ENCODE measurements at regions not wholly inside any gene's neighbourhood (a gene's known extent, or its start where the extent isn't known, plus 50 kb on each side); places are given as distances from the start of the nearest gene placed in this dataset.

DNA sequence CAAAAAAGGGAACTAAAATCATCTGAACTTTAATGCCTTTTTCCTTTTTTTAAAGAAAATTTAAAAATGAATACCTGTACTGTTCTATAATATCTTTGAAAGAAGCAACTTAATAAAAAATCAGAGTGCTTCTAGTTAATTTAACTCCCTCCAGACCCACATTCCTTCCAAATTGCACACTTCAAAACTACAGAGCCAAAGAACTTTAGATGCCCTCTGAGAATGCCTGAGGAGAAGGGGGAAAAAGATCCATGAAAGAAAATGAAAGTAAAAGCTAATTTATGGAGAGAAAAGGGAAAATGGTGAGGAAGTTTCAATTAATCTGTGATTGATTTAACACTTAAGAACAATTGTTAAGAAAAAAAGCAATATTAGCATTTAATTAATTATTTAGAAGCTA, 1141.6 kb downstream of the IGSF11 start:
- no peak for DNase-seq (ENCODE audit: low read depth in 3 of 3, low spot score in 2 of 3)

DNA sequence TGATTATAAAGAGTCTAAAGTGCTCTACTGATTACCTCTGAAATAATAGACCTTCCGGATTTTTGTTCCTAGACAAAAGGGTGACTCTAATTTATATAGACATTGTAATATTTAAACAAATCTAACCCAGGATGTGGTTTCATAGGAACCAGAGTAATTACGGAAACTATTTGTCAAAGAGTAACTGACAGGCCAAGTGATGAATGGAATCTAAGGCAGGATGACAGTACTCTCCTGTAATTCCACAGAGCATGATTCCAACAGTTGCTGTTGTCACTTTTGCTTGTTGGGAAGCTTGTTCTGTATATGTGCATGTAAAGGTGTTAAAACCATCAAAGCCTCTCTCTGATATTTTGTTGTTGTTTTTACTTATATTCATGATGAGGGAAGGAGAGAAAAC, 1141.0 kb downstream of the IGSF11 start:
- DNase-seq (ENCODE audit: low read depth in 3 of 3, low spot score in 2 of 3): no peak

DNA sequence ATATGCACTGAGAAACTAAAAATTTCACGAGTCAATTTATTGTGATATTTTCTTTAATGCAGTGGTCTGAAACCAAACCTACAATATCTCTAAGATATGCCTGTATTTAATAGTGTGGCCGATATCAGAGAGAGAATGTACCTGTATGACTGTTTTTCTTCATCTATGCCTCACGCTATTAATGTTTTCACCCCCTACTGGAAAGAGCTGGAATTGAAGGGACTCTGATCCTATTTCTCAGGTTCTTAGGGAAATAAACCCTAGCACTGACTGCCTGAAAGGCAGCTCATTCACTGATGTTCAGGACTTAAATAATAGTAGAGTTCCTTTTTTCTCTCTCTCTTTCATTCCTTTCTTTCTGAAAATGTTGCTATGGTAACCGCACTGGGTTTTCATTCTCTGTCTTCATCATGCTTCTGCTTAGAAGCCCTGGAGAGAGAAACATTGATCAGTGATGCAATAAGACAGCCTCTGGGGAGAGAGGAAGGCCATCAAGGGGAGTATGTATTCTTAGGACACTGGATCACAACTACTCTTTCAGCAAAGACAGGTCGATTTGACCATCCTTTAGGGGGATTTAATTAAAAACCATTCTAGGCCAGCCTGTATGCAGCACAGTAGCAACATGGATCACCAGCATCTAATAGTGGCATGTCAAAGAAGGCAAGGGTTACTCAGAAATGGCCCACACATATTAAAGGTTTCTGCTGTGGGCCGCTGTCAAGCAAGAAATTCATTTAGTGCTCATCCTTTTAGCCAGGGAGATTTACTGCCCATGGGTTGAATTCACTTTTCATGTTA, 1135.7 kb downstream of the IGSF11 start:
- DNase-seq (ENCODE audit: low read depth in 3 of 3, low spot score in 2 of 3): no peak

DNA sequence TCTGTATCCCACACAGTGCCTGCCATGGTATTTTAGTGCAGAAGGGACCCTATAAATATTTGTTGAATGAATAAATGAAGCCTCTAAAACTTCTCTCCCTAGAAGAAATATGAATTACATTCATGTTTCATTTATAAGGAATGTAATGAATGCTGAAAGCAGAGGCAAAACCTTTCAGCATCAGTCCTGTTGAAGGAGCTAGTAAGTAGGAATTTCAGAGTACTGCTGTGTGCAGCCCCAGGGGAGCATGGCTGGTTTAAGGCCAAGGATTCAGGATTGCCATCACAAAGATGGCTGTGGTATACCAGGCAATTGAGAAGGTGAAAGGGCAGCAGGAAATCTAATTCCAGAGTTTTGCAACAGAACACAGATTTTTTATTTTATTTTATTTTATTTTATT, 1131.4 kb downstream of the IGSF11 start:
- DNase-seq (ENCODE audit: low read depth in 3 of 3, low spot score in 2 of 3): no peak

DNA sequence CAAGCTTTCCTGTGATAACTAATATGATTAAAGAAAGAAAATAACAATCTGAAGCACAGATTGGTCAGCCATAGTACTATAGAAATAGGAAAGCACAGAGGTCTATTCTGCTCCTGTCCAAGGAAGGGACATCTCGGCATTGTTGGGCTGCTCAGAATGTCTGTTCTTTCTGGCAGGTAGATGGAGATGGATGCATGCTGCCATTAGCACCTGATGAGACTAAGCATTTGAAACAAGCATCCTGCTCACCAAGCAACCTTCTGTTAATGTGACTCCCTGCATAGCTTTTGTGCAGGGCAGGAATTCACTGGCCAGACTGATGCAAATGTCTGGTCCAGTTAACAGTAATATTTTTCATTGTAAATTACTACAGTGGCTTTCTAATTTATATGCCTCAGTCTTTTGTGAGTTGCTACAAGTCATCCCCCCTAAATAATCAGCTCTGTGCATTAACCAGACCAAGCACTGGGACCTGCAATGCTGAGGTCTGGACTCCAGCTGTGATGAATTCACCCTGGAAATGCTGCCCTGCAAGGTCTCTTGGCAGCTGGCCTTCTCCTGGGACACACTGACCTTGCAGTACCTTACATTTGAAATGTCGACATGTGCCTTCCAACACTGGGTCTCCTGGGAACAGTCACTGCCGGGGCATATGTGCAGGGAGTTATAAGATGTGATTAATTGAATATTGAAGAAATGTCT, 1123.7 kb downstream of the IGSF11 start:
- DNase-seq (ENCODE audit: low read depth in 3 of 3, low spot score in 2 of 3): no peak

DNA sequence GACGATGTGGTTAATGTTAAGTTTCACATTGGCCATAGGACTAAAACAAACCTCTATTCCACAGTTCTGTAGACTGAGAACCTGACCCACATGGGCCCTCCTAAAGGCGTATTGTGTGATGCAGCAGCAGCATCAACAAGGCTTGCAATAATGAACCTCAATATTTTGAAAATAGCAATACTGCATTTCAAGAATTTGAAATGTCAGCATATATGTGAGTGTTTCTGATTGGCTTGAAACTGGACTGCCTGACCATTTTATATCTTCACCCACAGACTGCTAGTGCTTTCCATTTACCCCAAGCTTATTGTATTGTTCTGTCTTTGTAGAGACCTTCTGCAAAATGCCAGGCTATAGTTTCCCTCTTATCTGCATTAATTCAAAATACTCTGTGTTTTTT, 1122.3 kb downstream of the IGSF11 start:
- DNase-seq (ENCODE audit: low read depth in 3 of 3, low spot score in 2 of 3): no peak

DNA sequence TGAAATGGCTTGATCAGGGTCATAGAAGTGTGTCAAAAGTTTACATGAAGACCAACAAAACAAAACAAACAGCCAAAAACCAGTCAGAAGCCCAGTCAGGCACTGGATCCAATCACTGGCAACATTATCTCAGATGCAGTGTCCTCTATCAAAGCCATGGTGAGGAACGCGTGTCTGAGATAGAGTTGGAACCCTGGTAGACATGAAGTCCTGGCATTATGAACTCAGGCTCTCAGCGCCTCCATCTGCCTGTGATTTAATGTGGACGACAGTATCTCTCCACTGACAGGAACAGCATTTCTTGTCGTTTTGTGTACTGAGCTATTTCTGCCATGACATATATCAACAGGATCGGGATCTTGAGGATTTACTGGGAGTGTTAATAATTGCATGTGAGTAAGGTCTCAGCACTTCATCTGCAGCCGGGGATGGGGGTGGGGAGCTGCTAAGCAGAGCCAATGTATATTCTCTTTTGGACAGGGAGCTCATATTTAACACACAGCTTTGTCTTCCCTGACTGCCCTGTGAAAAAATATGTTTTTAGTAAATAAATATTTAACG, 1120.0 kb downstream of the IGSF11 start:
- DNase-seq (ENCODE audit: low read depth in 3 of 3, low spot score in 2 of 3): no peak

DNA sequence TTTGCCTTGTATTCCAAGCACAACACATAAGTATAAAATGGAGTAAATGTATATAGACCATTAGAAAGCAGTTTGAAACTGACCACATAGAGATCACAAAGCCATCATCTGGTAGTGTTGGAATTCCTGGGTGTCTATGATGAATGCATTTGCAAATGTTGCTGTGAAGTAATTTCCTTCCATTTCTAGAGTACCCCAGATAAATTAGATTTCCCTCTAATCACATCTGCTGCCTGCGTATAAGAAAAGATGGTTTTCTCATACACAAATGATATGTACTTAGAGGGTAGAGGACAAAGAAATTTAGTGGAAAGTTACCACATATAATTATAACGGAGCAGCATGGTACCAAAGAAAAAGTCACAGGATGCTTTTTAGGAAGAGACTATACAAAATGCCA, 1117.8 kb downstream of the IGSF11 start:
- DNase-seq (ENCODE audit: low read depth in 3 of 3, low spot score in 2 of 3): no peak

DNA sequence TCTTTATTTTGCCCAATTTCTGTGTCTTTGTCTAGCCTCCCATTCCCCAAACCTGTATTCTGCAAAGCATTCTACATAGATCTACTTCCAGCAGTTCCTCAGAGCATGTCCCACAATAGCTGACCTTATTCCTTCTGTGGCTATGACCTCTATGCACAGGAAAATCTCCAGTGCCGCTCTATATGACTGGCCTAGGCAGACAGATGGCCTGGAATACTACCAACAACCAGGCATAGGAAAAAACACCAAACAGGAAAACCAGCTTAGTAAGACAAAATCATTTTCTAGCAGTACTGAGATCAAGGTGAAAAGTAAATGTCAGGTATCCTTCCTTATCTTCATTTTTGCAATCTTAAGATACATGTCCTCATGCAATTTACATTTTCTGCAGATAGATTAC, 1115.0 kb downstream of the IGSF11 start:
- DNase-seq (ENCODE audit: low read depth in 3 of 3, low spot score in 2 of 3): no peak

DNA sequence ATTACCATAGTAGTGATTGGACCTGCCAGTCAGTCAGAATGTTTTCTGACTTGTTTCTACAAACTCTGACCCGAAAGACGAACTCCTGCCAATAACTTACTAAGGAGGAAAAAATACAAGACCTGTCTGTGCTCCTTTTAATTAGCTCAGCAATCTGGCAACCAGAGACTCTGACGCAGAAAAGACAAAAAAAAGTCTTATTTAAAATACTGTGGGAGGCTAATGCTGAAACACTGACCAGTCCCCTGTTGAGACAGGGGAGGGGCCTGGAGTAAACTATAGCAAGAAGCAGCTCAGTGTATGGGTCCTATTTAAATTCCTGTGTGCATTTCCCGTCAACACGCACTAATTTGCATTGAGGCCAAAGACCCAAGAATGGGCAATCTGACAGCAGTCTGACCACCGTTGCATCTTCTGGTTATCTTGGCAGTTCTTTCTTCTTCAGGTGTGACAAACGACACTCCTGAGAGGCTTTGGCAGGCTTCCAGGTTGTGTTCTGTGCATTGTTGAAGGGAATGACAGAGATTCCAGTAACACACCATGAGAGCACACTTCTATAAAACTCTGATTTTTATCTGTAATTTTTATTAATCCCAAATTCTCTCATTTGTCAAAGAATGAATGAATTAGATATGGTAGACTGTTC, 1114.3 kb downstream of the IGSF11 start:
- no peak for DNase-seq (ENCODE audit: low read depth in 3 of 3, low spot score in 2 of 3)

DNA sequence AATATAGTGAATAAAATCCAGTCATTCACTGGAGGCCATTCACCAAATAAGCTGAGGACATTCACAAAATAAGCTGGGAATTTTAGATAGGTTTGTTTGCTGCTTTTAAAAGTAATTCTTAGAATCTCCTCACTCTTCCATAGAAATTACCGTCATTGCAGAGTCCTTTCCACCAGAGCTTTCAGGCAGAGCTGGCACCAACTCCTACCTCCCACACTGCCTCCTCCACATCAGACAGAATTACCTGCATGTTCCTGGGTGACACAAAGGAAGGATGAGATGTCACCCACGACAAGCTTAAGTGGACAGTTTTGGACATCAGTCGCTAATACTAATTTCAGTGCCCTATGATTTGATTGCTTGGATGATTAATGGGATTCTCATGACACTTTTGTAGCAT, 1113.2 kb downstream of the IGSF11 start:
- no peak for DNase-seq (ENCODE audit: low read depth in 3 of 3, low spot score in 2 of 3)

DNA sequence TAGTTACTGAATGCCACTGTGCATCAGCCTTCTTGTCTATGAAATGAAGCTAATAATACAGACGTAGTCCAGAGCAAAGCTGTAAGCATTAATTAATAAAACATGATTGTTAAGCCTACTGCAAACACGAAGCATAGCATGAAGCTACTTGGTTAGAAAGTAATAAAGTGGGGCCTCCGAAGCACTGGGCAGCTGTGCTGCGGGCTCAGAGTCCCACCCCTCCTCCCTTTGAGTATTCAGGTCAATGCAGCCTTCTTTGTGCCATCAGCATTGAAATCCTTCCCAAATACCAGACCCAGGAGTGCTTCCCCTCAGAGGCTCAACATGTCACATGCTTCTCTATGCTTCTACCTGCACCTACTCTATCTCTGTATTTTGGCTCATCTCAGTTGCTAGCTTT, 1112.6 kb downstream of the IGSF11 start:
- DNase-seq (ENCODE audit: low read depth in 3 of 3, low spot score in 2 of 3): no peak

DNA sequence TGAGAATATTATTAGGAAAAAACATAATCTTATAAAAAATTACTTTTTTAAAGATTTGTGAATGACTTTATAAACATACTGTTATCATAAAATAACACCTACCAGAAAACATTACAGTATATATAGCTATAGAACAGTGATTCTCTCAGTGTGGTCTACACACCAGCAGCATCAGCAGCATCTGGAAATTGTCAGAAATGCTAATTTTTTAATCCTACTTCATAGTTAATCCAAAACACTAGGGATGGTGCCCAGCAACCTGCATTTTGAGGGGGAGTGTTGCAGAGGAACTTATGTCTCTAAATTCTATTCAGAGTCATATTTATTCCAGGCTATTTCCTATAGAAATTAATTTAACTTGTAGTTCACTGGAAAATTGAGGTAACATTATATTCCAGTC, 1107.8 kb downstream of the IGSF11 start:
- DNase-seq (ENCODE audit: low read depth in 3 of 3, low spot score in 2 of 3): no peak

DNA sequence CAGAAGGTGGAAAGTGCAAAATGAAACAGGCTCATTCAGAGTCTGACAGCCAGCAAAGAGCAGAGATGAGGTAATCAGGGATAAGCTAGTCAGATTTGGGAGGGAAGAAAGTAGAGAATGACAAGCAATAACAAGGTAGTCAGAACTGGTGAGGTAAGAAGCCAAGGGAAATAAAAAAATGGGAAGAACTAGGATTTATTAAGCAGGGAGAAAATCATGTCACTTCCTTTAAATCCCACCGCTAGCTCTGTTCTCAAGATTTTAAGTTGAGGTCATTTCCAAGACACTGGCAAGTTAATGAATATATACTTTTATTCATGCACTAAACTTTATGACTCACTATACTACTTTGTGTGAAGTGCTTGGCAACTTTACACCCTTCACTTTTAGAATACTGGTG, 1106.8 kb downstream of the IGSF11 start:
- DNase-seq (ENCODE audit: low read depth in 3 of 3, low spot score in 2 of 3): no peak

DNA sequence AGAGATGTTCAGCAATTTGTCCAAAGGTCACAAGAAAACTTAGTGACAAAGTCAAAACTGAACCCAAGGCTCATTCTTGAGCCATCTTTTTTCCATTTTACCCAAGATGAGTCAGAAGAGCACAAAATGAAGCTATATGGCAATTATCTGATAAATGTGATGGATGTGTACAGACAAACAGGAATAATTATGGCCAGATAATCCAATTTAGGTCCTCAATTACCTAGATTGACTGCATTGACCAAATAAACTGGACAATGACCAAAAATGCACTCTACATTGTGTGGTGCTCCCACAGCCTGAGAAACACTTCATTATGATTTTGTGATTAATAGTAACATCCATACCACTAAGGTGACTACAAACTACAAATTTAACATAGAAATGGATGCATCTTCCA, 1105.8 kb downstream of the IGSF11 start:
- DNase-seq (ENCODE audit: low read depth in 3 of 3, low spot score in 2 of 3): no peak

DNA sequence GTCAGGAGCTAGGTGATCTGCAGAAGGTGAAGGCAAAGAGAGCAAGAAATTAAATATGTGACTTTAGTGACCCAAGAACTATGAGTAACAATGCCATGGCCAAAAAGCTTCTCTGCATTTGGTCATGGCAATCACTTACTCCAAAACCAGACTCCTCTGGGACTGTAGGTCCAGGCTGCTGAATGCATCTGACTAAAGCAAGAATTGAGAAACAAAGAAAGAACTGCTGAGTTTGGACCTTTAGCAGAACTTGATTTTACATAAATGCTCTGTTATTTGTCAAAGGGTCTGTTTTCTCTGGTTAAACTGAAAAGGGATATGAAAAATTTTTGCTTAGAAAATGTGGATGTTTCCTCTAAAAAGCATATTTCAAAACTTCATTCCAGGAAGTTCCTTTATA, 1102.2 kb downstream of the IGSF11 start:
- DNase-seq (ENCODE audit: low read depth in 3 of 3, low spot score in 2 of 3): no peak

DNA sequence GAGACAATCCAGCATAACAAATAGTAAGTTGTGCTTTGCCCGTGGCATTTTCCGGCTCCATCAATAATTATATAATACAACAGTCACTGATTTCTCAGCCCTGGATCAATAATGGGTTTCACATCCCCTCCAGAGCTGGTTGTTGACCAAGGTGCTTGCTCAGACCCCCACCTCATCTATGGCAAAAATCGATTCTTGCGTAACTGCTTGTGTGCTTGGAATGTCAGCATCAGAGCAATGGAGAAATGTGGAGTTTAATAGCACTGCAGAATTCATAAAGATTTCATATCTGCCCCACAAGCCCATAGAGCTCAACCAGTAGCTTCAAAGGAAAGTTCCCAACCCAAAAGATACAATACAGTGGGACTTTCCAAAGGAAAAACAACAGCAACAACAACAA, 1098.5 kb downstream of the IGSF11 start:
- DNase-seq (ENCODE audit: low read depth in 3 of 3, low spot score in 2 of 3): no peak

DNA sequence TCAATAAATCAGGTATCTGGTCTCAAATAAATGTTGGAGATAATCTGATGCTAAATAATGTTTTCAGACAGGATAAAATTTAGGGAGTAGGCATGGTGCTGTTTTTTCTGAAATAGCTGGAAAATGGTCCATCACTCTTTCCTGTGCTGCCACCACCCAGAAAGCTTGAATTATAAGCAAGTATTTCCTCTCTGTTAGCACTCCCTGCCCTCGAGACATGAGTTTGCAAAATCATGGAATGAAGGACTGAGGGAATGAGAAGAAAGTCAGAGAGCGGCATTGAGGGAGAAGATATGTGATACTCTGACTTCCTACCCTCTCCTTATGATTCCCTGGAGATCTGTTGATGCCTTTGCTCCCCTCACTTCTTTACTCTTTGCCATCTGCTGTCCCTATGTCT, 1095.7 kb downstream of the IGSF11 start:
- DNase-seq (ENCODE audit: low read depth in 3 of 3, low spot score in 2 of 3): no peak

DNA sequence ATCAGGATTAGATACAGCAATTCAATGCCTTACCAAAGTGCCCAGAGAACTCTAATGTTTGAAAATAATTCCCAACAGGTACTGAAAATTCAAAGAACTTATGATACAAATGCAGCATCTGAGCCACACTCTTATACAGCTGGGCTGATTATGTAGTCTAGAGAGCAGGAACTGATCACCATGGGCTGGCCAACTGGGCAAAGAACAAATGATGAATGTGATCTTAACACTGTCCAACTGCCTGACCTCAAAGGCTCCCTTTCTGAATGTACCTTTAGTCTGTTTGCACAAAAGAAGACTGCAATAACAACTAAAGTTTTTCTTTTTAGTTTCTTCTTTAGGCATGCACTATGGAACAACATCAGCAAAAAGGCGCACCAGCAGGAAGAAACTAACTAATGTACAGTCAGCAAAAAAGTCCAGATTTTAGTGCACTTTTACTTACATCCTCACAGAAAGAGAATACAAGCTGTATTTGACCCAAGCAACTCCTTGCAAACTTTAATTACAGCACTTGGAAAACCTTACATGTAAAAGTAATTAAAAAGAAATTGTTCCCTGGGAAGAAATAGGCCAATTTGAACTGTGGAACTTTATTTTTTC, 1095.1 kb downstream of the IGSF11 start:
- no peak for DNase-seq (ENCODE audit: low read depth in 3 of 3, low spot score in 2 of 3)

DNA sequence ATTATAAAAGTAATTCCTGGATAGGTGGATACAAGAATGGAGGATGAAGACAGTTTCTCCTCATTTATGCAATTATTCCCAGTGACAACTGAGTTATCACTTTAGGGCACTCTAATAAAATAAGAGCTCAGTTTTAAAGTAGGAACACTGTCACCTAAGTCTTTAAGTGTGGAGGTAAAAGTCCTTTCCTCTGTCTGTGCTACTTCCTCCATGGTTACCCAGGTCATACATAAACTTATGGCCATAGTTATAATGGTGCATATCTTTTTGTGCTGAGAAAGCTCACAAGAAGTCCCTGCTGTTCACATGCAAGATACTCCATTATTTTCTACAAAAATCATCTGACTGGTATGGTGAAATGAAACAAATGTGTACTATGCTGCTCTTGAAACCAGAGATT, 1093.6 kb downstream of the IGSF11 start:
- no peak for DNase-seq (ENCODE audit: low read depth in 3 of 3, low spot score in 2 of 3)

DNA sequence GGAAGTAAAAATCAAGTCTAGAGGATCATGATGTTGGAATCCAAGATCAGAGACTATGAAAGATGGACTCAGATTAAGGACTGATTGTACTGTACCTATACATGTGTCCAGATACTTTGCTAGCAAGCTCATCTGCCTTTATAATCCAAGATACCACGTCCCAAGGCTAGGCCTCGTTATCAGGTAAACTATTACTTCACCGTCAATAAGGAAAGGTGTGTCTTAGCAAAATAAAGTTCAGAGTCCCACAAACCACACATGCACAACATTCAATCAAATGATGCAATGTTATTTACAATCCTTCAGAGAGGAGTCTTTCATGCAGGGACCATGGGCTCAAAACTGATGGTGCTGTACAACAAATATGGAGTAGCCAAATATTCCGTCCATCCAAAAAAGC, 1092.9 kb downstream of the IGSF11 start:
- DNase-seq (ENCODE audit: low read depth in 3 of 3, low spot score in 2 of 3): no peak

Measured in right renal cortex interstitium (tissue), 3 donors.